HT-29 (cell line): ENCODE measurements at regions not wholly inside any gene's neighbourhood (a gene's known extent, or its start where the extent isn't known, plus 50 kb on each side); places are given as distances from the start of the nearest gene placed in this dataset.

Experiments used
- DNase-seq: peaks from one replicate; pipeline ENCODE4 v3.0.0-alpha.2; 2015; ENCODE audit warnings: low spot score

DNA sequence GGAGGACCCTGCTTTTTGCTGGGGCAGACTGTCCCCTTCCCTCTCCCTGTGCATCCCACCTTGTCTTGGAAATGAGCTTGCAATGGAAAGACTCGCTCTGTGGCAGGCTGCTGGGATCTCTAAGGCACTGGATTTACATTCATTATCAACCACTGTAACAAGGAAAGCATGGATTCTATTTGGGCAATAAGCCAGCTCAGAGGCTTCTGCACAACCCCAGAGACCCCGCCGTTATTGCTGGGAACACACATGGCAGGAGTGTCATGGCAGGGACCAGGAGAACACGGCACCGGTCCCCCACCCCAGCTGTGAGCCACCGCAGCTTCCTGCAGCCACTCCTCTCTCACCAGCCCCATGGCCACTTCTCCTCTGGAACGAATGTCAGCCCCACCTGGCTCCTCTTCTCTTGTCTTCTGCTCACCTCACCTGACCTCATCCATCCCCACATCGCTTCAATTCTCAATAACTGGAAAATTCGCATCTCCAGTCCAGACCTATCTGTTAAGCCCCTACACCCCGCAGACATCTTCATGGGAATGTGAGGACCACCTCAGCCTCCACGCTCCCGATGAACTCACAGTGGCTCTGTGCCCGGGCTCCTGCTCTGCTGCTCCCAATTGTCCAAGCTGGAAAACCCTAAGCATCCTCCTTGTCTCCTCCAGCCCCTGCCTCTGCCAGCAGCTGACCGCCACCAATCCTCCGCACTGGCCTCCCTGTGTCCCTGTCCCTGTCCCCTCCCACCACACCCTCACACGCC lies 181.5 kb downstream of the USP12 start:
- no peak for DNase-seq

DNA sequence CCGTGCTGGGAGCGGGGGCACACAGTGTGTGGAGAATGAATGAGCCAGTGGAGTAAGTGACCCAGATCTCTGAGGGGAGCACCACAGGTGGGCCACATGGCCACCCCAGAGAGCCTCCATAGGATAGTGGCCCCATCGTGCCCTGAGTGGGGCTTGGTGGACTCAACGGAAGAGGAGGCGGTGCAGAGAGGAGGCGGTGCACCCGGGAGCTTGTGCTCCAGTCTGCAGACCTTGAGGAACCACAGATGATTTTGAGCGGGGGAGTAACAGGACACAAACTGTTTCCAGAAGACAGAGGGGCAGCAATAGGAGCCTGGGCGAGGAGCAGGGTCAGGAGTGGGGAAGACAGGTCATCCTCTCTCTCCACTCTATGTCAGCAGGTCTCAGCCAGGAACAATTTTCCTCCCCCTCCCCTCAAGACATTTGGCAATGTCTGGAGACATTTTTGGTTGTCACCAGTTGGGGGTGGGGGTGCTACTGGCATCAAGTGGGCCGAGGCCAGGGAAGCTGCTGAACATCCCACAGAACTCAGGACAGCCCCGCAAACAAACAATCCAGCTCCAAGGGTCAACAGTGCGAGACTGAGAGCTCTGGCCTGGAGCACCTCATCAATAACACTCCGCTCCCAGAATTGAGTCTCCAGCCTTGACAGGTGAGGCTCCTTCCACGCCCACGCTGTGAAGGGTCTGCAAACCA lies 182.2 kb downstream of the USP12 start:
- no peak for DNase-seq

DNA sequence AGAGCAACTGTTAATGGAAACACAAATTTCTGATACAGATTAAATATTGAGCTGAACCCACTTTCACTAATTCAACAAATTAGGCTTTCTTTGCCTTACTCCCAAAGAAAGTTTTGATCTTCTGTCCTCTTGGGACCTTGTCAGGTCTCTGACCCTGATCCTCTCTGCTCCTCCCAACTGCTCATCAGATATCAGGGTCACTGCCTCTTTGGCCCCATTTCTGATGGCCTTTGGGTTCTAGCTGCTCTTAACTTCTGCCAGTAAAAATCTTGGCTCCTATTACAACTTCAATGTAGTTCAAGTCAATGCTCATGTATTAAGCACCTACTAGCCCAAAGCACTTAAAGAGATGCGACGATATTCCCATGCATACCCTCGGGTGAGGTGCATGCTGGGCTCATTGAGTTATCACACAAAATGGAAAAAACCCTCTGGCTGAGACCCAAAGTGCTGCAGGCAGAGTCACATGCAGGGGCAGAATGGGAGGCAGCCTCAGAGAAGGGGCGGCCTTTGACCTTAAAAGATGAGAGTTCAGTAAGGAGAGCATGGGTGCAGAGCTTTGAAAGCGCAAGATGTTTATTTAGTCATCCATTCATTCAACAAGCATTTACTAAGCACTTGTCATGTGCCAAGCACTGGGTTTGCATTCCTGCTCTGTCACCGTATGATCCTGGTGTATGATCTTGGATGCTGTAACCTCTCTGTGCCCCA lies 183.4 kb downstream of the USP12 start:
- DNase-seq = no peak

DNA sequence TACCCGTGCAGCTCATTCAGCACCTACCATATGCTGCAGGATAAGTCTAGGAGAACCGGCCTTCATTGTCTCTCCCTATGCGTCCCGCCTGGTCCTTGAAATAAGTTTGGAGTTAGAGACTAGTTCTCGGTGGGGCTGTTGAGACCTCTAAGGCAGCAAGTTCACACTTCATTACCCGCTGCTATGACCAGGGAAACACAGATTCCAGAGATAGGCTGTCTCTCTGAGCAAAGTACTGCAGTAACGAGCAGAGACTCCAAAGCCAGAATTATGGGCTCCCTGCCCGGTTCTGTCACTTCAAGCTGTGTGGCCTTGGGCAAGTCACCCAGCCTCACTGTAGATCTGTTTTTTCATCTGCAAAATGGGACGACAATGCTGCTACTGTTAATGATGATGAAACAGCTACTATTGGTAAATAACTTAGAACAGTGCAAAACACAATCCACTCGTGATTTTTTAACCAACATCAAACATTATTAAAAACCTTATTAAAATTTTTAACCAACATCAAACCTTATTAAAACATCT lies 184.1 kb downstream of the USP12 start:
- no peak for DNase-seq

DNA sequence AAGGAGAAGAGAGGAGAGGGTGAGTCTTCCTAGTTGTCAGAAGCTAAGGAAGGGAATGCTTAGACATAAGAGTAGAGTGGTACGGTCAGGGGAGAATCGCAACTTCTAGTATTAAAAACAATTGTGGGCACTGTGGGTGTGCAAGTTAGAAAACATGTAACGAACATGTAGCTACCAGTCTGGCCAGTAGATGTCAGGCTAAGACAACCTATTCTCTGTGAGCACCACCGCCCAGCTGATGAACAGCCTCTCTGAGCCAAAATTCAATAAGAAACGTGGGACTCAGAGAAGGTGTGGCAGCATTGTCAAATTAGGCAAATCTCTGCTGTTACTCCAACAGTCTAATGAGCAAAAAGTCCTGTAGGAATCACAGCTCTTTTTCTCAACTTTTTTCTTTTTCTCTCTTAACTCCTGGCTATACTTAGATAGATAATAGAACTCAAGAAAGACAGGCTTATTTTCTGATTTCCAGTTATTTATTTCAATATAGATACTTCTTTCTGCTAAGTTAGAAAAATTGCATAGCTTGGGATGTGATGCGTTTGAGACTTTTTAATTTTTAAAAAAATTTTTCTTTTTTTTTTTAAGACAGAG lies 186.2 kb downstream of the USP12 start:
- DNase-seq = peak; percentile 98

DNA sequence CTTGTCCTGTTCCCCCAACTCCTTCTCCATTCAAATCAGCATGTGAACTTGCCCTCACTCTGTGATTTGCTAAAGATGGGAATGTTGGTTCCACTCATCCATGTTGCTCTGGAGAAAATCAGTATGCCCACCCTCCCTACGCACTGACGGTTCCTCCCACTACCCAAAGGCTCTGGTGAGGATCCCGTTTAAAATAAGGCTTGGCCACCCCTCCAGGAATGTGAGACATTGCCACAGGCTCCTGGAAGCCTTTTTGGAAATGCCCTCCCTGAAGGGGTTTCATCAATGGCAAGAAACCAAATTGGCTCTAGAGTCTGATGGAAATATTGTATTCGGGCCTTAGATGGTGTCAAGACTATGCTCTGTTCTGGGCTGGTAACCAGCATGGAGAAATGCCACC lies 187.3 kb downstream of the USP12 start:
- DNase-seq = no peak

DNA sequence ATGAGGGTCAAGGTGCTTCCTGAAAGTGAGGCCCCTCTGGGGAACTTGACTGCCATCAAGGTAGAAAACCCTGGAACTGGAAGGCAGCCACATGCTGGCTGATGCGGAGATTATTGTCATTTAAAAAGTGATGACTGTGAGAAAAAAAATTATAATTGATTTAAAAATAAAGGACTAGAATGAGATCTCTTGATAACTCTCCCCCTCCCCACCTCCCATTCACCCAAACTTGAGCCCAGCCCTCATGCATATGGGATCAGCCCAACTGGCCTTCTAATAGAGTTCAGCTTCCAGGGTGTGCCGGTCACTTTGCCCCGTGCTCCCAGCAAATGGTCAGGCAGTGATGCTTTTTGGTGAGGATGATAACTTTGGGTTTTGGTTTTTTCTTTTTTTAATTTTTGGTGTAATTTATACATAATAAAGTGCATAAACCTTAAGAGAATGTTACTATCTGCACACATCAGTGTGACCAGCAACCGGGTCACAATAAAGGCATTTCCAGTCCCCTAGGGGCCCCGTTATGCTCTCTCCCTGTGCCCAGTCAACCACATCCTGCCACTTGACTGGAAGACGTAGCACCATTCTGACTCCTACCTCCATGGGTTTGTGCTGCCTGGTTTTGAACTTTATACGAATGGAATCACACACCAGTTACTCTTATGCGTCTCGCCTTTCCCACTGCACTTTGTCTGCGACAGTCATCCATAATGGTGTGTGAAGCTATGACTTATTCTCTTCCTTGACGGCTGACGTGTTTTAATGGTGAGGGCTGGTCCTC lies 187.9 kb downstream of the USP12 start:
- no peak for DNase-seq

DNA sequence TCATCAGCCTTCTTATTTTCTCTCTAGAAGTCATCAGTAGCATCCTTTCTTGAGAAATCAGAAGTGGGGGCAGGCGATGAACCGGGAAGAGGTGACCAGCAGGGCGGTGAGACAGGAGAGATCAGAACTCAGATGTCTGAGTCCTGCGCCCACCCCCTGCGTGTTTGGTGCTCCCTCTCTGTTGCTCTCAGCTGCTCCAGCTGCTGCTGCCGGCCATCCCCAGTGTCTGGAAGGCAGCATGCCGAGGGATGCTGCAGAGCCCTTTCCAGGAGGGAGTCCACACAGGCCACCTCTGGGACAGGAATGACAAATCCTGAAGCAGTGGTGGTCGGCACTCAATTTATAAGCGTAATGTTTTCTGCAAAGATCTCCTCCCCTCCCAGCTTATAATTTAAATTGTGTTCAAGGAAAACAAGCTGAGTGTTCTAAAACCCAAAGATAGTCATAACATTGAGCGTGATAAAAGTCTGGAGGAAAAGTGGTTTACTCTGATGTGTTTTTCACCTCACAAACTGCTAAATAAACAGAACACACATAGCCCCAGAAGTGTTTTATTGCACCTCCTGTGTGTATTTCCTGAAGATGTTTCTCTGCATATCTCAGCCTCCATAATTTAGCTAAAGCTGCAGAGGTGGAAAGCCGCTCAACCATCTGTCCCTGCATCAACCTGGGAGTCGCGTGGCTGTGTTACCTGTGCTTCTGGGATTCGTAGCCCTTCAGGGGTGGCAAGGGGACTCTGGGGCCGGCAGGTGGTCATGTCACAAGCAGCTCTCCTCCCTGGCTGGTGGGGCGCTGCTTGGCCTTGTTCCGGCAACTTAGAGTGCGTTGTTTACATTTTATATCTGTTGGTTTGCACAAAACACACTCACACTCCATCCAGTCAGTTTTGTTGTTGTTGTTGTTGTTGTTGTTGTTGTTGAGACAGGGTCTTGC lies 191.2 kb downstream of the USP12 start:
- DNase-seq = no peak

DNA sequence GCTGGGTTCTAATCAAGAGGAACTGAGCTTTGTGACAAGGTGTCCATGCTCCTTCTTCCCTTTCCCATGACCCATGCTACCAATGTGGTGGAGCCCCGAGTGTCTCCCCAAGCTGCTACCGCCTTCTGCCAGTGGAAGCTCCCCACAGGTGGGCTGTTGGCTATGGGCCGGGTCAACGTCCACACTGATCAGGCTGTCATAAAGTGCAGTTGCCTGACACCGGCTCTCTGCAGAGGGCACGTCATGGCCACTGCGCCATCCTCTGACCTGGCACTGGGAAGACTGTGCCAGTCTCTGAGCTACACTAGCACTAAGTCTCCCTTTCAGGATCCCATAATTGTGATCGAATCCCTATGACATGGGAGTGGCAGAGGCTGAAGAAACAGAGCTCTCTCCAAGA lies 192.3 kb downstream of the USP12 start:
- no peak for DNase-seq

DNA sequence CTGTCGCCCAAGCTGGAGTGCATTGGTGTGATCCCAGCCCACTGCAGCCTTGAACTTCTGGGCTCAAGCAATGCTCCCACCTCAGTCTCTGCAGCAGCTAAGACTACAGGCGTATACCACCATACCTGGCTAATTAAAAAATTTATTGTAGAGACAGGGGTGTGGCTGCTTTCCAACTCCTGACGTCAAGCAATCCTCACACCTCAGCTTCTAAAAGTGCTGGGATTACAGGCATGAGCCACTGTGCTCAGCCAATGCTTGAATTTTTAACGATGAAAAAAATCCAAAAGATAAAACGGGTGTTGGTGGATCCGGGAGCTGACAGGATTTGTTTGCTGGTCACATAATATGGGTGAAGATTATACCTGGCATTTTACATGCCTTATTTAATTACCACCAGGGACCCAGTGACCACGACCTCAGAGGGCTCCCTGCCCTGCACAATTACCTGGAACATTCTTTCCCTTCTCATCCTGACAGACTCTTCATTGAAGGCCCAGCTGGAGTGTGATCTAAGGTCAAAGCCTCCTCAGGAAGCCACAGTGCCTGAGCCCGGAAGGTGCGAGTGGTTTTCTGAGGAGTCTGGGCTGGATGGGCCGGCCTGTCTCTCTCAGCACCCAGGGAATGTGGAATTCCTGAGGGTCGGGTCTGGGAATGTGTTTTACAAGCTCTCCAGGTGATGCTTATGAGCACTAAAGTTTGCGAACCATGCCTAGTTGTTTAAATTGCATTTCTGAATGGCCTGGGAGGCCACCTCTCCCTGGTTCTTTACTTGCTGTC lies 193.3 kb downstream of the USP12 start:
- DNase-seq = no peak

DNA sequence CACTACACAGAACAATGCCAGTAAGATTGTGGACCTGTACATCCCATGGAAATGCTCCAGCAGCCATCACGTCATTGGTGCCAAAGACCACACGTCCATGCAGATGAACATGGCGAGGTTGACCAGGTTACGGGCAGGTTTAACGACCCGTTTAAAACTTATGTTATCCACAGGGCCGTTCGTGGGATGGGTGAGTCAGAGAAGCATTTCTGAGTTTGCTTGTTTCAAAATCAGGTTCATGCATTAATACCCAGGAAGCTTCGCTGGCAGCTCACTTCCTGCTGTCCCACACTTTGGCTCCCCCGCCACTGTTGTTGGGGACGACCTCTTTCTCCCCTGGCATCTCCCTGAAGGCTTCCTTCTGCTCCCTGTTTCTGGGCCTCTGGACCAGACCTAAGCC lies 194.1 kb downstream of the USP12 start:
- no peak for DNase-seq

DNA sequence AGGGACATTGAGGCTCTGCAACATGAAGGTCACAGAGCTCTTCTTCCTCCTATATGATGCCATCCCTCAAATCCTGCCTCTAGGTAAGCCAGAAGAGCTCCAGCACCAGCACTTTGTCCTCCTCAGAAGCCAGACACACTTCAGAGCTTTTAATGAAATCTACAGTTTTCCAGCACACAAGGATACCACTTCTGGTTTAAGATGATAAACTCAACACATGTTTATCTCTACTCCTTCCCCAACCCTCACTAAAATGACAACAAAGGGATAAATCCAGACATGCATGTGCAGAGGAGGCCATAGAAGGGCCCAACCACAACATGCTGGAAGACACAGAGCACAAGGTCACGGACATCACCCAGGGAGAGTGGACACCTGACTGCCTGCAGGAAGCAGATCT lies 195.3 kb downstream of the USP12 start:
- DNase-seq = no peak

DNA sequence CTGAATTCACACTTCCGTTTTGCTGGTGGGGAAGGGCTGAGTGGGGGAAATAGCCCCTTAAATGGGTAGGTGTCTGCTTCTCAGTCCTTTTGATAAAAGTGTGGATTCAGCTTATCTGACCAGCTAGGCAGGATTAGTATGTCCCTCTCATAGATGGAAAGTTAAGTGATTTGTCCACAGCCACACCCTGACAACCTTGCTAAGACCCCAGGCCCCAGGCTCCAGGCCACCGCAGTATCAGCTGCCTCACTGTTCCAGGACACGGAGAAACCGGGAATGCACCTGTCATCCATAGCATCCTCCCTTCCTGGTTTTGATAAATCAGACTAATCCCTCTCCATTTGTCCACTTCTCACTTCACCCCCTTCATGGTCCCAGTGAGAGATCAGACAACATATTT lies 197.7 kb downstream of the USP12 start:
- no peak for DNase-seq

DNA sequence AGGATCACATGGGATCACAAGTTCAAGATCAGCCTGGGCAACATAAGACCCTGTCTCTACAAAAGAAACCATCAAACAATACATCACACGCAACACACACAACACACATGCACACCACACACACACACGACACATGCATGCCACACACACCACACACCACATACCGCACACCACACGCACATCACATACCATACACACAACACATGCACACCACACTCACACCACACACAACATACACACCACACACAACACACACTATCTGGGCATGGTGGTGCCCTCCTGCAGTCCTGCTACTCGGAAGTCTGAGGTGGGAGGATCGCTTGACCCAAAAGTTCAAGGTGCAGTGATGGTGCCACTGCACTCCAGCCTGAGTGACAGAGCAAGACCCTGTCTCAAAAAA lies 198.3 kb downstream of the USP12 start:
- no peak for DNase-seq

DNA sequence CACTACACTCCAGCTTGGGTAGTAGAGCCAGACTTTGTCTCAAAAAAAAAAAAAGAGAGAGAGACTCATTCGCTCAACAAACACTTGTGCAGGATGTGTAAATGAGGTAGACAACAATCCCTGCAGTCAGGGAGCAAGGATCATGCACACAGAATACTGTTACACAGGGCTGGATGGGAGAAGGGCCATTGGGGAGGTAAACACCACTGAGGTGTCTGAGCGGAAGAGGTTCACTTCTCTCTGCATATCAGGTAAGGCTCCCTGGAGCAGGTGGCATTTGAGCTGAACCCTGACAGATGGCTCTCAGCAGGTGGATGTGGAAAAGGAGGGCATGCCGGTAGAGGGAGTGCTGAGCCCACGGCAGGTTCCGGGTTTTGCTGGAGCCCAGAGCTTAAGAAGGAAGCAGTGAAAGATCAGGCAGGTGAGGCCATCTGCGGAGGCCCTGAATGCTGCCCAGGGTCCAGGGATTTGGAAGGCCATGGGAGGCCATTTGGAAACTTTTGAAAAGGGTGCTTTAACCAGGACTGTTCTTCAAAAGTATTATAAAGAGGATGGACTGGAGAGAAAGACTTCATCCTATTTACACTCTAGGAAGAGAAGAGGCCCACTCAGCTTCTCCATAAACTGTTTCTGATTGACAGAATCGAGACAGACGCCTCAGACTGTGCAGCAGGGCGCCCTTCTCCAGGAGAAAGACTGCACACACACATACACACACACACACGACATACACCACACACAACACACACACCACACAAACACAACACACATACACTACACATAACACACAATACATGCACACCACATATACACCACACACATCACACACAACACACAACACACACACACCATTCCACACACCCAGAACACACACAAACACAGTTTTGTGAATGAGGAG lies 199.4 kb downstream of the USP12 start:
- DNase-seq = peak; percentile 95

DNA sequence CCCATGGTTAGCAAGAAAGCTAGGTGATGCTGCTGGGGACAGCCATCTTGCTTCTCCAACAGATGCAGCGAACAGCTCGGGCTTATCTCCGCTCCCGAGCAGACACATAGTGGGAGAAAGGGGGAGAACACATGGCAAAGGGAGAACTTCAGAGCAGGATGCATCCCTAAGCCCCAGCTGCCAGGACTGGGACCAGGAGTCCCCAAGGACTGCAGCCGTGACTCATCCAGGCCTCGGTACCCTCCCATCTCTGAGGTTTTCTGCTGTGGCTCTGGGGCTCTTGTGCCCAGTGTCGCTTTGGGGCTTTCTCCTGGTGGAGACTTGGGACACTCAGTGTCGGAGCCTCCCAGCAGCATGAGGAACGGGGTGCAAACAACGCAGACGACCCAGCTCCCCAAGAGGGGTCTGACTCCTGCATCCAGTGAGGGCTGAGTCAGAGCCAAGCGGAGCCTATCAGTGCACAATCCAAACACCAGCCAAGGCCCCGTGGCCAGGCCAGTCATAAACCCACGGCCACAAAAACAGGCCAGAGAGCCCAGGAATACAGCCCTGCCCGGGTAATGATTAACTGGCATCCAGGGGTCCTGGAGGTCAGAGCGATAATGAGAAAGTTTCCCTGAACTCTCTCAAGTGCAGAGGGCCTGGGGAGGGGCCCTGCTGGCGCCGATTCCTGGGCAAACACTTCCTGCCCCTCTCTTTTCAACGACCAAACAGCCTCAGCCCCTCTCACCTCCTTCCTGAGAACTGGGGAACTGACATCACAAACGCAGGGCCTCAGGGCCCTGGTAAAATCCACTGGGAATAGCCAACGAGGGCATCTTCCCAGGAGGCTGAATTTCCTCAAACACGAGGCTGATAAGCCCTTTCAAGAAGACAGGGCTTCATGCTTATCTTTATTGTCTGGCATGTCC lies 202.9 kb downstream of the USP12 start:
- peak; percentile 36 for DNase-seq
